Osteoblast (primary cell): ENCODE measurements at regions not wholly inside any gene's neighbourhood (a gene's known extent, or its start where the extent isn't known, plus 50 kb on each side); places are given as distances from the start of the nearest gene placed in this dataset.
A peak's percentile ranks its signal among the peaks of the same experiment; 100 is the strongest.
"Not testable (repeated sequence)": the region's sequence is repeated elsewhere in the genome, so short reads cannot be mapped to it uniquely, and the experiment has no call there.

Experiments used
- DNase-seq: peaks from one replicate; pipeline ENCODE4 v3.0.0; 2011; ENCODE audit warnings: low spot score, mixed read lengths; ENCODE audit not compliant: insufficient read length; ENCODE audit errors: missing footprints
- H2AFZ ChIP-seq: 2 replicates; pipeline ENCODE4 v1.6.0; 2011; ENCODE audit warnings: mild to moderate bottlenecking, low read length
- H3K27ac ChIP-seq: 2 replicates; pipeline ENCODE4 v1.5.1; 2011; ENCODE audit warnings: mild to moderate bottlenecking, low read depth, low read length, moderate library complexity
- H3K27me3 ChIP-seq: 2 replicates; pipeline ENCODE4 v1.6.0; 2012; ENCODE audit warnings: mild to moderate bottlenecking, control low read depth, inconsistent platforms, low read length, moderate library complexity; ENCODE audit not compliant: insufficient read depth
- H3K36me3 ChIP-seq: 2 replicates; pipeline ENCODE4 v1.5.1; 2011; ENCODE audit warnings: mild to moderate bottlenecking, low read length, control low read depth, moderate library complexity; ENCODE audit not compliant: insufficient read depth
- H3K4me1 ChIP-seq: 2 replicates; pipeline ENCODE4 v1.5.1; 2011; ENCODE audit warnings: mild to moderate bottlenecking, low read length, control low read depth, moderate library complexity; ENCODE audit not compliant: insufficient read depth
- H3K4me2 ChIP-seq: 2 replicates; pipeline ENCODE4 v1.6.0; 2011; ENCODE audit warnings: mild to moderate bottlenecking, low read length; ENCODE audit not compliant: insufficient read depth
- H3K4me3 ChIP-seq: fragments of 200-600 bp; sonication (generic); 3 replicates; pipeline ENCODE4 v1.5.1; 2012; ENCODE audit warnings: mild to moderate bottlenecking, low read length, inconsistent platforms; ENCODE audit not compliant: insufficient read depth
- H3K79me2 ChIP-seq: 2 replicates; pipeline ENCODE4 v1.6.0; 2012; ENCODE audit warnings: mild to moderate bottlenecking, low read length, control low read depth, inconsistent platforms; ENCODE audit not compliant: insufficient read depth
- H3K9me3 ChIP-seq: 2 replicates; pipeline ENCODE4 v1.5.1; 2011; ENCODE audit warnings: low read depth, low read length, control low read depth
- H4K20me1 ChIP-seq: 2 replicates; pipeline ENCODE4 v1.6.0; 2012; ENCODE audit warnings: mild to moderate bottlenecking, low read length, control low read depth; ENCODE audit not compliant: insufficient read depth
- CTCF ChIP-seq: IDR thresholded peaks from 2 replicates; pipeline ENCODE4 v1.5.1; 2011; ENCODE audit warnings: mild to moderate bottlenecking, low read depth, low read length, moderate library complexity; ENCODE audit errors: extremely low read depth

- Histone ChIP-seq H3K4me2 (no peak overlapping the region), H3K36me3 (no peaks in the 10 kb centered on the region), H3K4me3 (no peak overlapping the region), H4K20me1 (no peaks in the 10 kb centered on the region), H3K9me3 (no peaks in the 10 kb centered on the region), H3K27me3 (no peaks in the 10 kb centered on the region), H3K79me2 (no peaks in the 10 kb centered on the region), H3K4me1 (no peaks in the 10 kb centered on the region), H3K27ac (no peak overlapping the region), H2AFZ (no peak overlapping the region)
- no peak for TF ChIP-seq CTCF
- DNase-seq: no peak
Measured at GRCh38 chr20:19841740-19842139, 83.7 kb downstream of the RIN2 start.

GRCh38 chr20:19844850-19845249 lies 86.8 kb downstream of the RIN2 start:
- H2AFZ ChIP-seq, H3K27me3 ChIP-seq, DNase-seq, H3K4me3 ChIP-seq, H3K9me3 ChIP-seq, H3K4me1 ChIP-seq, H4K20me1 ChIP-seq, H3K36me3 ChIP-seq, H3K27ac ChIP-seq, H3K4me2 ChIP-seq, H3K79me2 ChIP-seq: not testable (repeated sequence)

- H4K20me1 ChIP-seq: no peaks in the 10 kb centered on the region
- H3K9me3 ChIP-seq: no peaks in the 10 kb centered on the region
- no peak overlapping the region for H3K27ac ChIP-seq
- no peak overlapping the region for H3K4me3 ChIP-seq
- H3K27me3 ChIP-seq: no peaks in the 10 kb centered on the region
- H3K36me3 ChIP-seq: no peaks in the 10 kb centered on the region
- H2AFZ ChIP-seq: no peak overlapping the region
- no peak overlapping the region for H3K4me2 ChIP-seq
- no peak for DNase-seq
- H3K79me2 ChIP-seq: no peaks in the 10 kb centered on the region
- no peak for TF ChIP-seq CTCF
- peaks cover 17% of the 10 kb centered on the region for H3K4me1 ChIP-seq
Measured at GRCh38 chr20:19847383-19847782, 89.3 kb downstream of the RIN2 start.

- no peaks in the 10 kb centered on the region for H4K20me1 ChIP-seq
- no peak for TF ChIP-seq CTCF
- H3K36me3 ChIP-seq: no peaks in the 10 kb centered on the region
- peak overlapping the region; percentile 78 for H2AFZ ChIP-seq
- H3K27me3 ChIP-seq: no peaks in the 10 kb centered on the region
- no peak for DNase-seq
- H3K4me1 ChIP-seq: peaks cover 17% of the 10 kb centered on the region
- H3K4me3 ChIP-seq: peak overlapping the region; percentile 18
- peak overlapping the region; percentile 49 for H3K27ac ChIP-seq
- no peaks in the 10 kb centered on the region for H3K9me3 ChIP-seq
- no peaks in the 10 kb centered on the region for H3K79me2 ChIP-seq
- peak overlapping the region; percentile 35 for H3K4me2 ChIP-seq
Measured at GRCh38 chr20:19849341-19850197, 91.5 kb downstream of the RIN2 start.
